ENCODE measurements at regions not wholly inside any gene's neighbourhood (a gene's known extent, or its start where the extent isn't known, plus 50 kb on each side); places are given as distances from the start of the nearest gene placed in this dataset.

GRCh38 chr12:77352946-77353345, 287.6 kb upstream of the E2F7 start:
- TF ChIP-seq CTCF (IDR thresholded peaks at IDR 0.05; ENCODE audit: insufficient read depth, low read depth, low read length) (no peak), EZH2 (IDR thresholded peaks at IDR 0.05; ENCODE audit: insufficient read depth, low read length) (no peak)

Measured in astrocyte (in vitro differentiated cells and primary cell).